ENCODE measurements at regions not wholly inside any gene's neighbourhood (a gene's known extent, or its start where the extent isn't known, plus 50 kb on each side); places are given as distances from the start of the nearest gene placed in this dataset.
"Not testable (repeated sequence)": the region's sequence is repeated elsewhere in the genome, so short reads cannot be mapped to it uniquely, and the experiment has no call there.

DNA sequence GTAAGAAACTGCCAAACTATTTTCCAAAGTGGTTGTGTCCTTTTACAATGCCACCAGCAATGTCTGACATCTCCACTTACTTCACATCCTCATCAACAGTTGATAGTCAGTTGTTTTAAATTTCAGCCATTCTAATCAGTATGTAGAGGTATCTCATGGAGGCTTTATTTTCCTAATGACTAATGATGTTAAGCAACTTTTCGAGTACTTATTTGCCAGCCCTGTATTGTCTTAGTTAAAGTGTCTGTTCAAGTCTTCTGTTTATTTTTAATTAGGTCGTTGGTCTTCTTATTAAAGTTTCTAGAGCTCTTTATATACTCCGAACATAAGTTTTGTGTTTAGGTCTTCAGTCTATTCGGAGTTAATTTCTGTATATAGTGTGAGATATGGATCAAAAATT is 54.9 kb upstream of the NBPF12 start:
- DNase-seq, result not testable (repeated sequence)

DNA sequence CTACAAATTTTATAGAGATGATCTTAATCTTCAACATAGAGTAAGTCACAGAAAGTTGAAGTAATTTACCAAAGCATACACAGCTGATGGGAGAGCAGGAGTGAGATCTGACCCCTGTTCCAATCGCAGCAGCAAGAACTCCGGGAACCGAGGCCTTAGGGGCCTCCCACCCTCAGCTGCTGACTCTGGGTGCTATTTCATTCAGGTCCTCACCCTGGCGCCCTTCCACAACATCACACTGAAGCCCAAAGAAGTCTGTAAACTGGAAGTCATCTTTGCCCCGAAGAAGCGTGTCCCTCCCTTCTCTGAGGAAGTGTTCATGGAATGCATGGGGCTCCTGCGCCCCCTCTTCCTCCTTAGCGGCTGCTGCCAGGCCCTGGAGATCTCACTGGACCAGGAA is 57.0 kb upstream of the NBPF12 start:
- DNase-seq, result not testable (repeated sequence)

DNA sequence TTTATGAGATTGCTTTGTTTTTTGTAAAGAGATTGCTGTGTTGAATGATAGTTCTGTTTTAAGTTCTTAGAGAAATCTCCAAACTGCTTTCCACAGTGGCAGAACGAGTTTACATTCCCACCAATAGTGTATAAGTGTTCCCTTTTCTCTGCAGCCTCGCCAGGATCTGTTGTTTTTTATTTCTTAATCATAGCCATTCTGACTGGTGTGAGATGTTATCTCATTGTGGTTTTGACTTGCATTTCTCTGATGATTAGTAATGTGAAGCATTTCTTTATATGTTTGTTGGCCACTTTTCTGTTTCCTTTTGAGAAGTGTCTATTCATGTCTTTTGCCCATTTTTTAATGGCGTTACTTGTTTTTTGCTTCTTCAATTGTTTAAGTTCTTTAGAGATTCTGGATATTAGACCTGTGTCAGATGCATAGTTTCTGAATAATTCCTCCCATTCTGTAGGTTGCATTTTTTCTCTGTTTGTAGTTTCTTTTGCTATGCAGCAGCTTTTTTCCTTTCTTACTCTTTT is 74.3 kb upstream of the NBPF12 start:
- DNase-seq, result not testable (repeated sequence)

DNA sequence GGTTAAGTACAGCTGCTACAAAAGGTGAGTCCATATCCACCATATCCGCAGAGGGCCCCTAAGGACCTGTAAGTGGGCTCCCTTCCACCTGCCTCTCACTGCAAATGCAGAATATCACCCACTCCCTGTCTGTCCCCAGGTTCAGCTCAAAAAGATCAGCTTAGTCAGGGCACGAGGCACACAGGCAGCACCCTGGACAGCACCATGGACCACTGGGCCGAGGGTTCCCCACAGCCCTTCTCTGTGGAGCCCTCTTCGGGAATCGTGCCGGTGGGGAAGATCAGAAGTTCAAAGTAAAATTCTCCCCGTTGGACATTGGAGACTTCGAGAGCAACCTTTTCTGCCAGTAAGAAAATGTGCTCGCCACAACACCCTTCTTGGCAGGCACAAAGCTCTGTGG is 85.0 kb upstream of the NBPF12 start:
- not testable (repeated sequence) for DNase-seq

DNA sequence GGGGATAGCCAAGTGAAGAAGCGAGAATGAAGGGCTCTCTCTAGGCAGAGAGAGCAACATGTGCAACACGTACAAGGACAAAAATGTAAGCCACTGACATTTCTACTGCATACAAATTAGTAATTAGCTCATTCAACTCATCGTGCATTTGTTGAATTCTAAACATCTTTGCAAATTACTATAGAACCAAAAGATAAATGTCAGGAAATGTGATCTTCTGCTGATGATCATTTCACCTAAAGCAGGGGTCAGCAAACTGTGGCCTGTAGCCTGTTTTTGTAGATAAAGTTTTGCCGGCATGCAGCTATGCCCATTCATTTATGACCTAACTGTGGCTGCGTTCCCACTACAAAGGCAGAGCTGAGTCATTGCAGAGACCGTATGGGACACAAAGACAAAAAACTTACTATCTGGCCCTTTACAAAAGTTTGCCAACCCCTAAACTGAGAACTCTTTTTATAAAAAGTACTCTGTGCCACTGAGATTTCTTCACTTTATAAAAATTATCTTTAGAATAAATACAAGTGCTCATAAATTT is 87.7 kb upstream of the NBPF12 start:
- not testable (repeated sequence) for DNase-seq

DNA sequence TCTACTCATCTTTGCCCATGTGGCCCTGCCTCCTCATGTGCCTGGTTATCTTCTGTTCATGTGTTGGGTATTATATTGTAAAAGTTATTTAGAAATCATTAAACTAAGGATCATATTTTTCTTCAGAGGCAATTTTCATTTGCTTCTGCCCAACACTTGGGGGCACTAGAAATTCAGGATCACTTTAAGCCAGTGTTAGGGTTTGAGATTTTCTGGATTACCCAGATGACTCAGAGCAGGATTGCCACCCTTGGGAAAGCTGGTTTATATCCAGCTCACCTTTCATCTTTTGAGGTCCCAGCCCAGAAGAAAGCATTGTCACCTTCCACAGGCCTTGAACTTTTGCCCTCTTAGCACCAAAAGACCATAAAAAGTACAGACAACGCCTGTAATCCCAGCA is 99.4 kb upstream of the NBPF12 start:
- DNase-seq, result not testable (repeated sequence)

DNA sequence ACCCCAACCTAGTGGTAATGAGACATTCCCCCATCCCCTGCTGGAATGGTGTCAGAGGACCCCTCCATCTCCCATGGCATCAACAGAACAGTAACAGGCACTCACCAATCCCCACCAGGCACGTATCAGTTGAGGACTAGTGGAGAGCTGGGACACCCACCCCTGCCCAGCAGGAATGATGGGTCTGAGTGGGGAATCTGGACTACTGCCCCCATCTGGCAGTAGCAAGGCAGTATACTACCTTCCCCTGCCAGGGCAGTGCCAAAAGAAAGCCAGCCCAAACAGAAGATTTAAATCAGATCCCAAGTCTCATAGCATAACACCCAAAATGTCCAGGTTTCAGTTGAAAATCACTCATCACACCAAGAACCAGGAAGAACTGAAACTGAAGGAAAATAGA is 111.2 kb upstream of the NBPF12 start:
- not testable (repeated sequence) for DNase-seq

DNA sequence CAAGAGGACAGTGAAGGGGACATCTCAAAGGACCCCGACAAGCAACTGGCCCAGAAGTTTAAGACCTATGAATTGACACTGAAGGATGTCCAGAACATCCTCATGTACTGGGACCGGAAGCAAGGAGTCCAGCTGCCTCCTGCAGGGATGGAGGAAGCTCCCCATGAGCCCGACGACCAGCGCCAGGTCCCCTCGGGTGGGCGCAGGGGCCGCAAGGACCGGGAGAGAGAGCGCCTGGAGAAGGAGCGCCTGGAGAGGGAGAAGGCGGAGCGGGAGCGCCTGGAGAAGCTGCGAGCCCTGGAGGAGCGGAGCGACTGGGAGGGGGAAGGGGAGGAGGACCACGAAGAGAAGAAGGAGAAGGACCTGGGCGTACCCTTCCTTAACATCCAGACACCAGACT is 143.9 kb upstream of the NBPF12 start:
- DNase-seq, result not testable (repeated sequence)

DNA sequence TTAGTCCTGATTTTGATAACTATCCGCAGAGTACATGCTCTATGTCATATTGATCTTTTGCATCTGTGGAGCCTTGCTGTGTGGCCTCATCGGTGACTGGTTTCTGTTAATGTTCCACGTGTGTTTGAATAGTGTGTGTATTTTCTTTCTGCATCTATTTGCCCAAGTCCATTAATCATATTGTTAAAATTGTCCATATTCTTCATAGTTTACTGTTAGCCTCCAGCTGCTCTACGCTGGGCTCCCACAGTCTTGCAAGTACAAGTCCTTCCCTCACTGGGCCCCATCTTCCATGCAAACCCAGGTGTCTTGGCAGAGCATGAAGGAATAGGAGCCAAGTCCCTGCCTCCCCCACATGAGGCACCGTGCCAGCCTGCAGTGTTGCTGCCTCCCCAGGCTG is 145.4 kb upstream of the NBPF12 start:
- DNase-seq, result not testable (repeated sequence)

DNA sequence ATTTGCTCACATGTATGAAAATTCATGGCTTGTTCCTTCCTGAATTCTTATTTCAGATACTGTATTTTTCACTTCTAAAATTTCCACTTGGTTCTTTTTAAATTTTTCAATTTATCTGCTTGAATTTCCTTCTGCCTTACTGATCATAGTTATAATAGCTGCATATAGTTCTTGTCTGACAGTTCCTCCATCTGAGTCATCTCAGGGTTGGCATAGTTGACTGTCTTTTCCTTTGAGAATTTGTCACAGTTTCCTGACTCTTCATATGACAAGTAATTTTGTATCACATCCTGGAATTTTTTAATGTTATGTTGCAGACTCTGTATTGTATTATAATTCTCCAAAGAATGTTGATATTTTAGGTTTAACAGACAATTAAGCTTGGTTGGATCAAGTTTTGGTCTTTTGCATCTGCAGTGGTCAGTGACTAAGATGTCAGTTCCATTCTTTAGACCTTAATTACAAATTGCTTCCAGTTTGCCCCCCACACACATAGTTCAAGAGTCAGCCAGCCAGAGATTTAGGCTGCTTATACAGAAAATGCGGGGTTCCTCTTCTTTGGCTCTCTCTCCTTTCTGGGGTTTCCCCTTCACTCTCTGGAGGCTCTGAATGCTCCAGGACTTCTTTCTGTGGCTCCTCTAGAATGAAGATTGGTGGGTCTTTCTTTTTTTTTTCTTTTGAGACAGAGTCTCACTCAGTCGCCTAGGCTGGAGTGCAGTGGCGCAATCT is 153.7 kb upstream of the NBPF12 start:
- not testable (repeated sequence) for DNase-seq

DNA sequence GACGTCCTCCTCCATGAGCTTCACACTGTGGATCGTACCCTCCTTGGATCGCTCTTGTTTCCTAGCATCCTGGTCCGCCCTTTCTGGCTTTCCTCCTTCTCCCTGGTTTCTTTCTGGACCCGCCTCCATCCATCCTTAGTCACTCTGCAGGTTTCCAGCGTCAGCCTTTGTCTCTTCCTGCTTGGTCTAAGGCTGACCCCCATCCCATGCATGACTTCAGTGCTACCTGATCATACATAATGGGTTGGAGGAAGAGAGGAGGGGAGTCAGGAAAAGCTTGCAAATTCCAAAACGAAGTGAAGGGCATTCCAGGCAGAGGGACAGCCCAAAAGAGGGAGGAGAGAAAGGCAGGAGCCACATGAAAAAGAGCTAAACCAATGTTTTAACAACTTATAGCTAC is 156.9 kb upstream of the NBPF12 start:
- DNase-seq, result not testable (repeated sequence)

DNA sequence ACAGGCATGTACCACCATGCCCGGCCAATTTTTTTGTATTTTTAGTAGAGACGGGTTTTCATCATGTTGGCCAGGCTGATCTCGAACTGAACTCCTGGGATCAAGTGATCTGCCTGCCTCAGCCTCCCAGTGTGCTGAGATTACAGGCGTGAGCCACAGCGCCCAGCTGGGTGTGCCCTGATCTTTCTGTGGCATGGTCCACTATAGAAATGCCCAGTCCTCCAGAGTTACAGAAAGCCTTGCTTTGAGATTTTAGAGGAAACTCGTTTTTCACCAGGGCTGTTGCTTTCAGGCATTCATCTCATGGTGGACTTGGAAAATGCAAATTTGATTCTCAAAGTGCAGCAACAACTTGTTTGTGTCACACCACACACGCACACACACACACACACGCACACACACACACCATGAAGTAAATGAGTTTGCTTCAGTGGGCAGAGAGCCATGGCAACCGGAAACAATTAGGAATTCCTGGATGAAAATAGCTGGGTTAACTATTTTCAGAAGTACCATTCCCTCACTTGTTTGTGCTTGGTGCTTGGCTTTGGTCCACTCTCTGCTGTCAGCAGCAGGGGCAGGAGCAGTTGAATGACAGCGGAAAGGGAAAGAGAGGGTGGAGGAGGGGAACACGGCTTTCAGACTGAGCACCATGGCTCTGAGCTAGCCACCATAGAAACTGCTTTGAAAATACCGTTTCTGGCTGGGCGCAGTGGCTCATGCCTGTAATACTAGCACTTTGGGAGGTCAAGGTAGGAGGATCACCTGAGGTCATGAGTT is 160.1 kb upstream of the NBPF12 start:
- not testable (repeated sequence) for DNase-seq

DNA sequence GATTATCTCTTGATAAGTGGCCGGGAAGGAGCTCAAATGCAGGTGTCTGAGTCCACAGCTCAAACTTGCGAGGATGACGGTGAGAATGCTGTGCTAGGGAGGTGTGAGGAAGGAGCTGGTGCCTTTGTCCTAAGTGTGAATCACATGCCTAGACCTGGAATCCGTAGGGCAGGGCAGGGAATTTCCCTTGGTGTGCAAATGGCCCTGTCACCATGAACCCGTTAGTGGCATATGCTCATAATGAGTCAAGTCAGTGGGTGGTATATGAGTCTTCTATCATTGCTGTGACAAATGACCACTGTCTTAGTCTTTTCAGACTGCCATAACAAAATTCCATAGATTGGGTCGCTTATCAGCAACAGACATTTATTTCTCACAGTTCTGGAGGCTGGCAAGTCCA is 163.1 kb upstream of the NBPF12 start:
- not testable (repeated sequence) for DNase-seq

DNA sequence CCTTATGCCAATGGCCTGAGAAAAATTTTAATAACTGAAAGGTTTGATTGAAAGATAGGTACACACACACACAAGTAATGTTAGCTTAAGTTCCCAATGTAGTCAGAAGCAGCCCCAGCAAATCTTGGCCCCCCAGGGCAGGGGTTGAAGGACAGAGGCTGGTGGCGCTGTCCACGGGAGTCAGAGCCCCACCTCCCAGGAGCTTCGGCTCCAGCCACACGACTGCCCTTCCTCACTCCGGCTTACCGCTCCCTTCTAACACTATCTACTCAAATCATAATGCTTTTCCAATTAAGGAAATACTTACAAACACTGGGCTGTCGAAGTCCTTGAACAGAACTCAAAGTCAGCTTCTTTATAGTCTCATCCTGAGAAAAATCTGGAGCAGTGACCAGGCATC is 163.9 kb upstream of the NBPF12 start:
- not testable (repeated sequence) for DNase-seq

DNA sequence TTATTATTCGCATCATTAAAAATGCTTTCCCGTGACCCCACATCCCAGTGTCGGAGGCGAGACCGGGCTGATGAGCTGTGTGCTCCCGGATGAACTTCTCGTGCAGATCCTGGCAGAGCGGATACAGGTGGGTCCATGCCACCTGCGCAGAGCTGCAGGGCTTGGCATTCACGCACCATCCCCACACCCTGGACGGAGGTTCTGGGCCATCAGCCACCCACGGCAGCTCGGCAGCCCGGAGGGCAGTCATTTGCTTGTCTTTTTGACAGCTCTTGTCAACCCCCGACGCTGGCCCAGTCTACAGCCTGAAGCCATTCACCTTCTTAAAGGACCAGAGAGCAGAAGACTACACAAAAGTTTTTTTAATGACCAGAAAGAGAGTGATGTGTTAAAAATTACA is 166.7 kb upstream of the NBPF12 start:
- DNase-seq, result not testable (repeated sequence)

DNA sequence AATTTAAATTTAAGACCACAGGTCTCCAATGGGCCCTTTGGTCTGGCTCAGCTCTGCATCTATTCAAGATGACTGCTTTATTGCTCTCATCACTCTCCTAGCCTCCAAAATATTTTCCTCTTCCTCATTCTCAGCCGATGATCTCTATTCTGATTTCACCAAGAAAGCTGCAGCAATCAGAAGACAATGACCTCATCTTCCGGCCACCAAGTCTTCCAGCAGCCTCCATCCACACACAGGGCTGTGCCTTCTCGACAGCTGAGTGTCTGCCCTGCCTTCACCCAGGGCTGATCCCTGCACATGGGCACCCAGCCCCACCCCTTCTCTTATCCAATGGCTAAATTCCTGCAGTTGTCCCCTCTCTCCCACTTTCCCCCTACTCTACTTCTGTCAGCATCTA is 167.1 kb upstream of the NBPF12 start:
- DNase-seq, result not testable (repeated sequence)

DNA sequence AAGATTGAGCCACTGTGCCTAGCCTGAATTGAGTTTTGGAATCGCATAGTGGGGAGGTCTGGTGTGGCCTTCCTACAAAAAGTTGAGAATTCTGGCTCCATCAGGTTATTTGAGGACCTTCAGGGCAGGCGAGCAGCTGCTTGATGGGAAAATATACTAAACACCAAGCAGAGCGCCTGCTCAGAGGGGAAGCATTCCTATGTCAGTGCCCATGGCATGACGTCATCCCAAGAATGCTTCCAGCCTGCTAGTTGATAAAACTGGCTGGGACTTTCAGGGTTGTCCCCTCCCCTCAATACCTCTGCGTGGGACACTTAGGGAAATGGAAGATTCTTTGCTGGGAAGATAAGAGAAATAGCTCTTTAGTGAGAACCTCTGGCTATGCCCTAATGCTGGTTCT is 174.9 kb upstream of the NBPF12 start:
- DNase-seq, result not testable (repeated sequence)

DNA sequence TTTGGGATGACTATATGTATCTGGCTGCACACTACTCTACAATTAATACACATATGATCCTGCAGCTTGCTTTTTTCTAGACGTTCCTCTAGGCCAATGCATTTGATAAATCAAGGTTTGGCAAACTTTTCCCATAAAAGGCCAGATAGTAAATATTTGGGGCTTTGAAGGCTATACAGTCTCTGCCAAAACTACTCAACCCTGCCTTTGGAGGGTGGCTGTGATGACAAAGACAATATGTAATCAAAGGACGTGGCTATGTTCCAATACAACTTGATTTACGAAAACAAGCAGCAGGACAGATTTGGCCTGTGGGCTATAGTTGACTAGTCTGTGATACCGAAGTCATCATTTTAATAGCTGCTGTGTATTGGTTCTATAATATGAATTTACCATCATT is 181.3 kb upstream of the NBPF12 start:
- not testable (repeated sequence) for DNase-seq

DNA sequence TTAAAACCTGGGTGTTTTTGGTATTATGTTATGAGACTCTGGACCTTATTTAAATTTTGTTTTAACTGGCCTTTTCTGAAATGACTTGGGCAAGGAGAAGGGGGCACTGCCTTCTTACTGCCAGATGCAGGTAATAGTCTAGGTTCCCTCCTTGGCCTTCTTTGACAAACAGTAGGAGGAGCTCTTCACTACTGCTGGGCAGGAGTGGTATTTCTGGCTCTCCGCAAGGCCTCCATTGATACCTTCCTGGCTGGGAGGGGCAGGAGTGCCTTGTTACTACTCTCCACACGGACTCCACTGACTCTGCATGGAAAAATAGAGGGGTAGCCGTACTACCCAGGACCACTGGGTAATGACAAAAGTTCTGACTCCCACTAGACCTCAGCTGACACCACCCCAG is 189.4 kb upstream of the NBPF12 start:
- DNase-seq, result not testable (repeated sequence)

DNA sequence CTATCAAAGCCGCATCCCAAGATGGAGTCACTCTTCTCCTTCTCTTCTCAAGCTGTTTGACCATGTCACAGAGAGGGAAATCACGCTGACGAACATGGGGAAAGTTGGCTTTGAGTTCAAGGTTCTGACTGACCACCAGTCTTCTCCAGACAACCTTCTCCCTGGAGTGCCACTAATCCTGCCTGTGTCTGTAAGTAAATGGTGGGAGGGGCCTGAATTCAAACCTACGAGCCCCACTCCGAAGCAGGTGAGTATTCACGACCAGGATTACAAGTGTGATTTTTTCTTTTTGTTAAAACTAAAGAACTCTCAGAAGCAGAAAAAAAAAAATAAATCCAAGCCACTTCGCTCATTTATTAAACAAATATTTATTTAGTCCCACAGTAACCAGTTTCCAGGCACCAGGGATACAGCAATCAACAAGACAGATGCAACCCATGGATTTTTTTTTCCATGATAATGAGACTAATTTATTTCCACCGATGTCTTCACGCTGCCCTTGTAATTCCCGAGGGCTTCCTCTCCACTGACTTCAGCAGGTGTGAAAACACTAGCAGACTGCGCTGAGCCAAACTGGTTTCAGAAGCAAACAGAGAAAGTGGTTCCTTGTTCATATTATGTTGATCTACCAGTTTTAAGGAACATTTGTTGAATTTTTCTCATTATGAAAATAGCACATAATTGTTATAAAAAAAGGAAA is 206.0 kb upstream of the NBPF12 start:
- not testable (repeated sequence) for DNase-seq

DNA sequence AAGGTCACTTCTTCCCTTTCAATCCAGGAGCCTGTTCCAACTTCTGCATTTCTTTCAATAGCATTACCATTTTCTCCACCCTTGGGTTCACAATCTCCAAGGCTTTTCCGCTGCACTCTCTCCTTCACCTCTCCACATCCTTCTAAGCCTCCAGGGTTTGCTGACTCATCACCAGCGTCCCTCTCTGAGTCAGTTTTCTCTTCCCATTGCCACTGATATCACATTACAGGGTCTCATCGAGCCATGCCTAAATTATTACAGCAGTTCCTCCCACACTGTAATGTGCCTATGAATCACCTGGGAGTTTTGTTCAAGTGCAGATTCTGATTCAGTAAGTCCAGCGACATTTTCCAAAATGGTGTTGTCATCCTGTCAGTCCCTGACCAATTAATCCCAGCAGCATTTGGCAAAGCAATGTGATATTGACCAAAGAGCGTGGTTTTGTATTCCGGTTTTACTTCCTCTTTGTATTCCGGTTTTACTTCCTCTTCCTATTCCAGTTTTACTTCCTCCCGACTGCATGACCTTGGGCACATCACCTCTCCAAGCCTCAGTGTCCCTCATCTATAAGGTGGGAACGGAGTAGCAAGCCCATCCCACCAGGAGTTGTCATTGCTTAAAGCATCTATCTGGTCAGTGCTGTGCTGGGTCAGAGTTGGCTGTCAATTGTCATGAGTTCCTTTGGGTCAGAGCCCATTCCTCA is 208.3 kb upstream of the NBPF12 start:
- not testable (repeated sequence) for DNase-seq

DNA sequence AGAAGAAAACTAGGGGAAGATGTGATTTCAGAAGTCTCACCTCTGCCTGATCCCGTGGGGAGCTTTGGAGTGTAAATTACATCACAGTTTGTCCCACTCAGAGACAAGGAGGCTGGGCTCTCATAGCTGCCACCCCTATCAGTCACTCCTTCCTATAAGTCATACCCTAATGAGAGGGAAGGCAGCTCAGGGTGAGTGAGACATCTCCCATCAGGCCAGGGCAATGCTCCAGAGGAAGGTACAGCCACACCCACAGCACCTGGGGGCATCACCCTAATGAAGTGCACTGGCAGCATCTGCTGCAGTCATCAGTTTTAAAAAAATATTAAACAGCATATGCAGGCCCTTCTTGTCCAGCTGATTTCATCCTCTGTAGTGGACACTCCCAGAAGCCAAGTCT is 223.1 kb upstream of the NBPF12 start:
- DNase-seq, result not testable (repeated sequence)

All from stimulated activated CD4-positive, alpha-beta T cell treated with anti-CD3 and anti-CD28 coated beads, Interleukin-2, amount 100 ng/mL, for 24 hours (primary cell).